ENCODE measurements at regions not wholly inside any gene's neighbourhood (a gene's known extent, or its start where the extent isn't known, plus 50 kb on each side); places are given as distances from the start of the nearest gene placed in this dataset.
"Not testable (repeated sequence)": the region's sequence is repeated elsewhere in the genome, so short reads cannot be mapped to it uniquely, and the experiment has no call there.

- TF ChIP-seq EZH2 (conservative IDR thresholded peaks at IDR 0.05; ENCODE audit: low read depth, low read length), result no peak
- TF ChIP-seq ZNF331 (CRISPR knock-in tag; IDR thresholded peaks at IDR 0.05), result no peak
- no peak for TF ChIP-seq THAP11 (CRISPR knock-in tag; IDR thresholded peaks at IDR 0.05)
These were observed 146.2 kb upstream of the ZBTB20 start (continued) for GRCh38 chr3:115293321-115293720.

- no peak for ATAC-seq
- in situ Hi-C loops (cut with HindIII; ENCODE audit: extremely low pct_ligation_motif_present, low pct_unique_long_range_greater_than_20kb) (no loop called here), intact Hi-C loops (cut with micrococcal nuclease; ENCODE audit: unreplicated experiment) (no loop called here)
- Histone ChIP-seq H4K20me1 (ENCODE audit: insufficient read depth, low read length) (no peaks in the 10 kb centered on the region), H3K36me3 (replicated peaks in 1 of 2; ENCODE audit: control insufficient read depth in 1 of 2, insufficient read depth in 2 of 2, low read length in 2 of 2) (no peaks in the 10 kb centered on the region), H3K79me2 (ENCODE audit: insufficient read depth, low read length) (no peaks in the 10 kb centered on the region), H3K9ac (ENCODE audit: insufficient read depth, low read depth, low read length) (no peak overlapping the region), H3K4me3 (replicated peaks in 1 of 3; ENCODE audit: insufficient read depth in 1 of 3, low read depth in 2 of 3, low read length in 3 of 3) (no peak overlapping the region), H2AFZ (ENCODE audit: low read length) (no peak overlapping the region), H3K27ac (ENCODE audit: extremely low read length, insufficient read depth, low read length) (no peak overlapping the region), H3K9me3 (ENCODE audit: low read length) (no peaks in the 10 kb centered on the region), H3K4me1 (ENCODE audit: insufficient read depth, low read length) (no peaks in the 10 kb centered on the region), H3K4me2 (ENCODE audit: low read depth, low read length) (no peak overlapping the region), H3K27me3 (ENCODE audit: control insufficient read depth in 1 of 2, insufficient read depth in 2 of 2, low read length in 2 of 2) (no peaks in the 10 kb centered on the region; a peak in 1 of 5 replicates)
- CTCF ChIA-PET (ENCODE audit: low intra/inter-chr PET ratio, low total read pairs), result no interaction called here
- DNase-seq (ENCODE audit: low spot score), result no peak
- TF ChIP-seq GTF2F1 (IDR thresholded peaks at IDR 0.05; ENCODE audit: low read length), result no peak
- no peak for TF ChIP-seq ZNF33A (CRISPR knock-in tag; IDR thresholded peaks at IDR 0.05; ENCODE audit: borderline replicate concordance)
- no peak for TF ChIP-seq ZNF652 (CRISPR knock-in tag; IDR thresholded peaks at IDR 0.05; ENCODE audit: borderline replicate concordance, low read depth)
- TF ChIP-seq BHLHE40 (IDR thresholded peaks at IDR 0.05; ENCODE audit: low read length), result no peak
- no peak for TF ChIP-seq ZNF598 (CRISPR knock-in tag; IDR thresholded peaks at IDR 0.05; ENCODE audit: borderline replicate concordance)
- no peak for TF ChIP-seq HNRNPUL1 (IDR thresholded peaks at IDR 0.05; ENCODE audit: low read depth, low read length)
- no peak for TF ChIP-seq NR2C2 (CRISPR knock-in tag; IDR thresholded peaks at IDR 0.05; ENCODE audit: borderline replicate concordance)
- TF ChIP-seq ZNF33B (CRISPR knock-in tag; IDR thresholded peaks at IDR 0.05), result no peak
- TF ChIP-seq, protein P1, sequence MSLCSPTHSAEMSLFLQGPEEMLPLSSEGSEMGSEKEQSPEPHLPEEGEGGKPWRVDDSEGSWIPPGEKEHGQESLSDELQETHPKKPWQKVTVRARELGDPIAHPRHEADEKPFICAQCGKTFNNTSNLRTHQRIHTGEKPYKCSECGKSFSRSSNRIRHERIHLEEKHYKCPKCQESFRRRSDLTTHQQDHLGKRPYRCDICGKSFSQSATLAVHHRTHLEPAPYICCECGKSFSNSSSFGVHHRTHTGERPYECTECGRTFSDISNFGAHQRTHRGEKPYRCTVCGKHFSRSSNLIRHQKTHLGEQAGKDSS (CRISPR knock-in tag; IDR thresholded peaks at IDR 0.05; ENCODE audit: borderline replicate concordance, low read depth), result no peak
- TF ChIP-seq POLR2AphosphoS2 (IDR thresholded peaks at IDR 0.05; ENCODE audit: low read depth, low read length), result no peak
- no peak for TF ChIP-seq FOXK1 (CRISPR knock-in tag; IDR thresholded peaks at IDR 0.05; ENCODE audit: borderline replicate concordance, low read depth)
- 3% methylated on average over 4 of the region's 4 CpGs for WGBS (ENCODE audit: low lambda C conversion rate)
- no TSS peak for BruUV-seq (replicated peaks)
- FAIRE-seq, result no peak
- POLR2A ChIA-PET, result no interaction called here
These were observed 154.3 kb upstream of the ZBTB20 start for GRCh38 chr3:115301364-115301860.

- H3K27me3 ChIP-seq (ENCODE audit: control insufficient read depth in 1 of 2, insufficient read depth in 2 of 2, low read length in 2 of 2); H3K4me3 ChIP-seq (replicated peaks in 1 of 3; ENCODE audit: insufficient read depth in 1 of 3, low read depth in 2 of 3, low read length in 3 of 3); H3K9me3 ChIP-seq (ENCODE audit: low read length); H4K20me1 ChIP-seq (ENCODE audit: insufficient read depth, low read length); H3K4me1 ChIP-seq (ENCODE audit: insufficient read depth, low read length); H3K27ac ChIP-seq (ENCODE audit: extremely low read length, insufficient read depth, low read length); FAIRE-seq; DNase-seq (ENCODE audit: low spot score); POLR2A ChIA-PET; H3K4me2 ChIP-seq (ENCODE audit: low read depth, low read length); ATAC-seq; H3K36me3 ChIP-seq (replicated peaks in 1 of 2; ENCODE audit: control insufficient read depth in 1 of 2, insufficient read depth in 2 of 2, low read length in 2 of 2); H3K9ac ChIP-seq (ENCODE audit: insufficient read depth, low read depth, low read length); H3K79me2 ChIP-seq (ENCODE audit: insufficient read depth, low read length); intact Hi-C loops (cut with micrococcal nuclease; ENCODE audit: unreplicated experiment); H2AFZ ChIP-seq (ENCODE audit: low read length); in situ Hi-C loops (cut with HindIII; ENCODE audit: extremely low pct_ligation_motif_present, low pct_unique_long_range_greater_than_20kb); BruUV-seq (replicated peaks); CTCF ChIA-PET (ENCODE audit: low intra/inter-chr PET ratio, low total read pairs): not testable (repeated sequence)
- no CpG with 5 or more reads among the region's 20 CpGs for WGBS (ENCODE audit: low lambda C conversion rate)
These were observed 170.9 kb upstream of the ZBTB20 start for GRCh38 chr3:115317953-115318352.

Data from HepG2 (cell line).